Urinary bladder (tissue), 3 donors: ENCODE measurements at regions not wholly inside any gene's neighbourhood (a gene's known extent, or its start where the extent isn't known, plus 50 kb on each side); places are given as distances from the start of the nearest gene placed in this dataset.
"Not testable (repeated sequence)": the region's sequence is repeated elsewhere in the genome, so short reads cannot be mapped to it uniquely, and the experiment has no call there.

Experiments
- DNase-seq: peaks from one replicate; pipeline ENCODE4 v3.0.0-alpha.2; 2015; ENCODE audit errors: extremely low spot score
- H3K27ac ChIP-seq: one replicate; pipeline ENCODE4 v1.5.1; 2013; ENCODE audit warnings: low read depth, mild to moderate bottlenecking, moderate library complexity
- H3K36me3 ChIP-seq: one replicate; pipeline ENCODE4 v1.6.1; 2013; ENCODE audit warnings: mild to moderate bottlenecking, moderate library complexity; ENCODE audit not compliant: insufficient read depth
- H3K4me1 ChIP-seq: one replicate; pipeline ENCODE4 v1.6.1; 2013; ENCODE audit warnings: mild to moderate bottlenecking, moderate library complexity; ENCODE audit not compliant: insufficient read depth
- H3K4me3 ChIP-seq: one replicate; pipeline ENCODE4 v1.5.1; 2013; ENCODE audit warnings: low read depth, low read length
- WGBS: extraction: QIAGEN DNeasy Blood & Tissue Kit; methylation state at CpG from one replicate; pipeline ENCODE4 v1.1.7; 2013; 5-methylcytosine and 5-hydroxymethylcytosine counted together
- donor health status: healthy with polysubstance abuse.
- donor health status: healthy.

DNA sequence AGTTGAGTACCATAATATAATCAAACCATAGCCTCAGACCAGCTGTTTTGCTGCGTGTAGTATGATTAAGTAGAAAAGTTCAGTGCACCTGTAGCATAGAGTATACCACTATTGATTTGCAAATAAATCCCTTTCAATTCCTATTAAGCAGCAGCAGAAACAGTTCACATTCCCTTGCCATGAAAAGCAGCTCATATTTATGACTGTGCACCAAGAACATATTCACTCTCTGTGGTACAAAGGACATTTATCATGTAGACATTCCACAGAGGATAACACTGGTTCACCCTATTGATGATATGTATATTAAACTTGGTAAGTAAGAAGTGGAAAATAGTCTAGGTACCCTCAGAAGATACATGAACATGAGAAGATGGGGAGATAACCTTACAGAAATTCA lies 1689.1 kb upstream of the CDH6 start:
- H3K4me1 ChIP-seq: no peaks in the 10 kb centered on the region

GRCh38 chr5:29498860-29499259 lies 1694.6 kb upstream of the CDH6 start:
- Histone ChIP-seq H3K4me1 (no peaks in the 10 kb centered on the region), H3K27ac (no peak overlapping the region), H3K36me3 (no peaks in the 10 kb centered on the region), H3K4me3 (no peak overlapping the region)
- no peak for DNase-seq
- WGBS: 91% methylated on average over 4 of the region's 4 CpGs

More for the DNA sequence above, 1689.1 kb upstream of the CDH6 start:
- Histone ChIP-seq H3K4me3 (no peak overlapping the region), H3K27ac (no peak overlapping the region), H3K36me3 (no peaks in the 10 kb centered on the region)
- 80% methylated on average over 1 of the region's 1 CpG for WGBS
- no peak for DNase-seq

DNA sequence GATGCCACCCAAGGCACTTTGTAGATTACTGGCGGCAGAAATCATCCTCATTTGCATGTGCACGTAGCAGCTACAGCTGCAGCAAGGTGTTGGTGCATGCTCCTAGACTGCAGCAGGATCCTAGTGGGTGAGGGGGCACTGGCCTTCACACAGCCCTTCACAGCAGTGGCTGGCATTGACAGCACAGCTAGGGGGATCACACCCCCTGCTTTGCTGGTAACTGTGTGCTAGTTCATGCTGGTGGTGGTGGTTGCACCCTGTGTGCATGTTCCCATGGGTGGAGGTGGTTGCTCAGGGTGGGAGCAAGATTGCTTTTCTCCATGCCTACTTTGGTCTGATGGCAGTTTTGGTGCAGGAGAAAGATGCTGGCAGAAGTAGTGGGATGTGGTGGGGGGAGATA lies 1695.1 kb upstream of the CDH6 start:
- H3K27ac ChIP-seq: no peak overlapping the region

DNA sequence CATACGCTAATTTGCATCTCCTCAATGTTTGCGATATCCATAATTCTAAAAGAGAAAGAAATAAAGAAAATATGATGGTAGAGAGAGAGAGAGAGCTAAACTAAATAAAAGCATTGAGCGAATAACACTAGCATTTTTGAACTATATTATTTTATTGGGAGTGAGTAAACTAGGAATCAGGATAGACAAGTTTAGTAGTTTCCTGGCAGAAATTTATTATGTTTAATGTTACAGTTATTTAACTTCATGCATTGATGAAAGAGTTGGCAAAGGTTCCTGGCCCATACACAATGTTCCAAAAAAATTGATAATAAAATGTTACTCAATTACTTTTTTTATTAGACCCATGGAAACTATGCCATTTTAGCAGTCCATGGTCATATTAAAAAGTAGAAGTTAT lies 1708.2 kb upstream of the CDH6 start:
- Histone ChIP-seq H3K4me1 (no peaks in the 10 kb centered on the region), H3K4me3 (no peak overlapping the region), H3K27ac (no peak overlapping the region), H3K36me3 (no peaks in the 10 kb centered on the region)
- 94% methylated on average over 3 of the region's 3 CpGs for WGBS
- no peak for DNase-seq

More for the DNA sequence above, 1695.1 kb upstream of the CDH6 start:
- whole genome bisulfite sequencing: 91% methylated on average over 2 of the region's 2 CpGs
- H3K36me3 ChIP-seq: no peaks in the 10 kb centered on the region
- no peak overlapping the region for H3K4me3 ChIP-seq
- H3K4me1 ChIP-seq: no peaks in the 10 kb centered on the region
- no peak for DNase-seq

DNA sequence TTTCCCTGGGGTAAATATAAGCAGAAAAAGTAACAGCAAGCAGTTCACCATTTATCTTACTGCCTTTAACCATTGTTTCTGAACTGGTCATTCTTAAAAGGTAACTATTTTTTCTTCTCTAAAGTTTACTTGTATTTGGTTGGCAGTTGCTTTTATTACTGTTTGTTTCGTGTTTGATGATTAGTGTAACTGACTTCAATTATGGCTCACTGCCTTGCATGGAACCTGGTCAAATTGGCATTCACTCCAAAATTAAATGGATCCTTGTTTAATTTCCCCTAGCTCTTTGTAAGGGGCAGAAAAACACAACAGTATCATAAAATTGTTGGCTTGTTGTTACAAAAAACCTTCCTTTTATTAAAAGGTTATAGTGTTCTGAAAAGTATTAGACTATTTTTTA lies 1723.9 kb upstream of the CDH6 start:
- Histone ChIP-seq H3K4me1 (no peaks in the 10 kb centered on the region), H3K36me3 (no peaks in the 10 kb centered on the region), H3K27ac (no peak overlapping the region), H3K4me3 (no peak overlapping the region)
- no peak for DNase-seq
- 35% methylated on average over 1 of the region's 1 CpG for WGBS

DNA sequence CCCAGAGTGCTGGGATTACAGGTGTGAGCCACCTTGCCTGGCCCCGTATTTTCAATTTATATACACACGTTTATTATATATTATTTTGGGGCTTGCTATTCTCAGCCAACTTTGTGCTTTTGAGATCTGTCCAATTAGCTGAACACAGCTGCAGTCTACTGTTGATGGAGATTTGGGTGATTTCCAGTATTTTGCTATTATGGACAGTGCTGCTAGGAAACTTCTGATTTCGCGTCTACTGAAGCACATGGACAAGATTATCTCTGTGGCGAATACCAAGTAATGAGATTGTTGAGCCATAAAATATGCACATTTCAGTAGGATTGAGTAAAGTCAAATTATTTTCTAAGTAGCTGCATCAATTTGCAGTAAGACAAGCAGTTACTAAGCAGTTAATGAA lies 1731.2 kb upstream of the CDH6 start:
- Histone ChIP-seq H3K4me1 (no peaks in the 10 kb centered on the region), H3K4me3 (no peak overlapping the region), H3K27ac (no peak overlapping the region), H3K36me3 (no peaks in the 10 kb centered on the region)
- DNase-seq: no peak
- 36% methylated on average over 5 of the region's 5 CpGs for WGBS

- WGBS: 72% methylated on average over 4 of the region's 4 CpGs
- no peaks in the 10 kb centered on the region for H3K36me3 ChIP-seq
- H3K27ac ChIP-seq: no peak overlapping the region
- DNase-seq: no peak
- H3K4me3 ChIP-seq: no peak overlapping the region
- H3K4me1 ChIP-seq: no peaks in the 10 kb centered on the region
Measured at GRCh38 chr5:29460971-29461559, 1732.4 kb upstream of the CDH6 start.

DNA sequence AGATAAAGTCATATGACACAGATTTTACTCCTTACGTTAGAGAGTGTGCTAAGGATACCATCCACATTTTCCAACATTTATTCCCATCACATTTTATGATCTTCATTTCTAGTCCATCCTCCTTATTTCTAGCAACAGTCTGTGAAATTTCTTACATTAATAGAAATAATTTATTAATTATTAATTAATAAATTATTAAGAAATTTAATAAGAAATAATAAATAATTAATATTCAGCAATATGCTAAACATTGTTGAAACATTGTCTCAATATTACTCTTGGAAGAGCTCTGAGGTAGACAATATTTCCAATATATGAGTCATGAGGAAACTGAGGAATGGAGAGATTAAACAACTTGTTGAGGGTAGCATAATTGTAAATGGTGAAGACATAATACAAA lies 1742.5 kb upstream of the CDH6 start:
- not testable (repeated sequence) for H3K27ac ChIP-seq, DNase-seq, H3K4me3 ChIP-seq, H3K4me1 ChIP-seq, H3K36me3 ChIP-seq
- 78% methylated on average over 1 of the region's 1 CpG for WGBS

DNA sequence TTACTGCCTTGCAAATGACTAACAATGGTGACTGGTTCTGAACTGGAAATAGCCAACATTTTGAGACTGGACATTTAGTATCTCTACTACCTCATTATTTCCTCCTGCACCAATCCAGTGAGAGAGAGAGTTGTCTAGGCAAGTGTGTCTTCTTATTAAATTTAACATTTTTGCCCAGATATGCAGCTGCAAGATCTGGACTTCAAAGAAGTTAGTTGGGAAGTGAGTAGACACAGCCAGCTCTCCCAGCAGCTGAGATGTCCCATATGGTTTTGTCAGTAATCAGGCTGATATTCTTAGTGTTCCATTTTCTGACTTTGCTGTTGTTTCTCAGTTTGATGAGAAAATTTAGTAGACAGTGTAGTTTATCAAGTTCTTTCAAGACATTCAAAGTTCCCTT lies 1778.8 kb upstream of the CDH6 start:
- H3K27ac ChIP-seq: no peak overlapping the region
- no peaks in the 10 kb centered on the region for H3K36me3 ChIP-seq
- H3K4me1 ChIP-seq: no peaks in the 10 kb centered on the region
- no peak overlapping the region for H3K4me3 ChIP-seq
- DNase-seq: no peak

DNA sequence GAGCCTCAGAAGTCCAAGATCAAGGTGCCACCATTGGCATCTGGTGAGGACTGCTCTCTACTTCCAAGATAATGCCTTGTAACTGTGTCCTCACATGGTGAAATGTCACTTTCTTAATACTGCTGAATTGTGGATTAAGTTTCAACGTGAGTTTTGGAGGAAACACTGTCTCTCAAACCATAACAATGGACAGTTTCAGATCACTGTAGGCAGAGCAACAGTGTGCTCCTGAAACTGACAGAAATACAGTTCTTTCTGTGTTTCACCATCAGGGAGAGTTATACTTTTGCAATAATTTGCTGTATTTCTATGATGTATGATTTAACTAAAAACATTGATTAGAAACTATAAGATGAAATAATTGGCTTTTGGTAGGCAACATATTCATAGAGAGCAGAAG lies 1780.5 kb upstream of the CDH6 start:
- DNase-seq: no peak
- WGBS: 14% methylated on average over 1 of the region's 1 CpG
- Histone ChIP-seq H3K36me3 (no peaks in the 10 kb centered on the region), H3K27ac (no peak overlapping the region), H3K4me1 (no peaks in the 10 kb centered on the region), H3K4me3 (no peak overlapping the region)

DNA sequence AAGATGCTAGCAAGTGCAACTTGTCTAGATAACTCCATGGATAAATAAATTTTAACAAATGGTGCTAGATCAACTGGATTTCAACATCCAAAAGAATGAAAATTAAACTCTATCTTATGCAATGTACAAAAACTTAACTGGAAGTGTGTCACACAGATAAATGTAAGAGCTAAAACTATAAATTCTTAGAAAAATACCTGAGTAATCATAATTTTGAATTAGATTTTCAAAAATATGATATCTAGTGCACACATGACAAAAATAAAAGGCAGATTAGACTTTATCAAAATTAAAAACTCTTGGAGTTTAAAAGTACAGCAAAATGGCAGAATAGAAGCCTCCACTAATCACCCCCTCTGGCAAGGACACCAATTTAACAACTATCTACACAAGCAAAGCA lies 1791.2 kb upstream of the CDH6 start:
- no peaks in the 10 kb centered on the region for H3K4me1 ChIP-seq
- H3K4me3 ChIP-seq: no peak overlapping the region
- no peak for DNase-seq
- H3K36me3 ChIP-seq: no peaks in the 10 kb centered on the region
- H3K27ac ChIP-seq: no peak overlapping the region

DNA sequence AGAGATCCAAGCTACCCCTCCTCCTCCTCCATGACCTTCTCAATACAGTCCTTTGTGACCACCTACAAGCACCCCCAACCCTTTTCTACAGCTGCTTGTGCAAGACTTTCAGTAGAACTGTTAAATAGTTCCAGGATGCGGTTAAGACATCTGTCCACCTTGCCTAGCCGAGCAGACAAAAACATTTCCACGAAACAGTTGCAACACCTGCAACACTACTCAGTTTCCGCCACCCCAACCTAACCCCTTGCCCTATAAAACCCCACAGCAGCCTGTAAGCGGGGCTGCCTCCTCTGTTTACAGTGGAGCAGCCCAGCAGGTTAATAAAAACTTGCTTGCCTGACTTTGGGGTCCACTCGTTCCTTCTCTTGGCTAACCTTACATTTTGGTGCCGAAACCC lies 1803.5 kb upstream of the CDH6 start:
- Histone ChIP-seq H3K4me3 (no peak overlapping the region), H3K36me3 (no peaks in the 10 kb centered on the region), H3K27ac (no peak overlapping the region), H3K4me1 (no peaks in the 10 kb centered on the region)
- no peak for DNase-seq
- WGBS: 86% methylated on average over 7 of the region's 7 CpGs

GRCh38 chr5:29387384-29387783 lies 1806.1 kb upstream of the CDH6 start:
- no peak for DNase-seq
- no peak overlapping the region for H3K27ac ChIP-seq
- WGBS: 38% methylated on average over 1 of the region's 1 CpG
- no peaks in the 10 kb centered on the region for H3K4me1 ChIP-seq
- H3K4me3 ChIP-seq: no peak overlapping the region
- H3K36me3 ChIP-seq: no peaks in the 10 kb centered on the region

GRCh38 chr5:29382780-29383179 lies 1810.7 kb upstream of the CDH6 start:
- 91% methylated on average over 4 of the region's 4 CpGs for WGBS
- DNase-seq: no peak
- no peak overlapping the region for H3K27ac ChIP-seq
- H3K4me3 ChIP-seq: no peak overlapping the region
- H3K4me1 ChIP-seq: no peaks in the 10 kb centered on the region
- no peaks in the 10 kb centered on the region for H3K36me3 ChIP-seq

- no peak overlapping the region for H3K4me3 ChIP-seq
- no peak overlapping the region for H3K27ac ChIP-seq
- H3K4me1 ChIP-seq: no peaks in the 10 kb centered on the region
- DNase-seq: no peak
- 88% methylated on average over 1 of the region's 1 CpG for WGBS
- no peaks in the 10 kb centered on the region for H3K36me3 ChIP-seq
Measured at GRCh38 chr5:29380029-29380428, 1813.5 kb upstream of the CDH6 start.
